Upper lobe of left lung (tissue), 6 donors: ENCODE measurements at regions not wholly inside any gene's neighbourhood (a gene's known extent, or its start where the extent isn't known, plus 50 kb on each side); places are given as distances from the start of the nearest gene placed in this dataset.
A peak's percentile ranks its signal among the peaks of the same experiment; 100 is the strongest.

Experiments
- ATAC-seq, 2 donors: fragments of 200-7000 bp; cut with Tn5 transposase; one replicate each; pipeline ENCODE4 v1.9.1; 2022; ENCODE audit warnings: mild to moderate bottlenecking in 2 of 2, moderate library complexity in 2 of 2; ENCODE audit not compliant: low FRiP score in 2 of 2
- DNase-seq, 2 donors: peaks; one replicate each; pipeline ENCODE4 v3.0.0-alpha.2; 2019 to 2020
- H3K27ac ChIP-seq, 4 donors: fragments of 200-600 bp; sonication (generic); one replicate each; pipeline ENCODE4 v1.5.1; 2016 to 2019
- H3K27me3 ChIP-seq, 4 donors: fragments of 200-600 bp; sonication (generic); one replicate each; pipeline ENCODE4 v1.5.1; 2017 to 2019
- H3K36me3 ChIP-seq, 4 donors: fragments of 200-600 bp; sonication (generic); one replicate each; pipeline ENCODE4 v1.5.1; 2016 to 2019
- H3K4me1 ChIP-seq, 4 donors: fragments of 200-600 bp; sonication (generic); one replicate each; pipeline ENCODE4 v1.5.1; 2018 to 2019
- H3K4me3 ChIP-seq, 4 donors: fragments of 200-600 bp; sonication (generic); one replicate each; pipeline ENCODE4 v1.5.1; 2017 to 2019; ENCODE audit warnings: mild to moderate bottlenecking in 2 of 4, moderate library complexity in 1 of 4
- H3K9me3 ChIP-seq, 4 donors: fragments of 200-600 bp; sonication (generic); one replicate each; pipeline ENCODE4 v1.5.1; 2018 to 2019
- EP300 ChIP-seq, 4 donors: sonication (generic); formaldehyde crosslinking; IDR thresholded peaks; one replicate each; pipeline ENCODE4 v1.5.1; 2017; ENCODE audit warnings: antibody characterized with exemption in 4 of 4, control low read depth in 2 of 4
- POLR2A ChIP-seq, 4 donors: fragments of 450-650 bp; IDR thresholded peaks; one replicate each; pipeline ENCODE4 v1.5.1; 2016 to 2017; ENCODE audit warnings: antibody characterized with exemption in 4 of 4, mild to moderate bottlenecking in 2 of 4
- POLR2AphosphoS5 ChIP-seq, 2 donors: sonication (generic); formaldehyde crosslinking; IDR thresholded peaks; one replicate each; pipeline ENCODE4 v1.5.1; 2017; ENCODE audit warnings: antibody characterized with exemption in 2 of 2
- whole genome bisulfite sequencing, 2 donors: methylation state at CpG; one replicate each; pipeline ENCODE4 v1.1.5; 2017 to 2018; 5-methylcytosine and 5-hydroxymethylcytosine counted together
- TF ChIP-seq, protein P1 (sequence below), 6 experiments: fragments of 450-650 bp in 4 of 6; fragments of 200-600 bp in 2 of 6; sonication (generic) in 2 of 6; IDR thresholded peaks; one replicate each; pipeline ENCODE4 v1.5.1; 2016 to 2019; ENCODE audit warnings: antibody characterized with exemption in 6 of 6
- donor health status: DM: no; HTN: no; CAD: no; lungs with moderate emphysema.
- donor health status: DM: no; HTN: yes; CAD: no; lungs with severe emphysema.

DNA sequence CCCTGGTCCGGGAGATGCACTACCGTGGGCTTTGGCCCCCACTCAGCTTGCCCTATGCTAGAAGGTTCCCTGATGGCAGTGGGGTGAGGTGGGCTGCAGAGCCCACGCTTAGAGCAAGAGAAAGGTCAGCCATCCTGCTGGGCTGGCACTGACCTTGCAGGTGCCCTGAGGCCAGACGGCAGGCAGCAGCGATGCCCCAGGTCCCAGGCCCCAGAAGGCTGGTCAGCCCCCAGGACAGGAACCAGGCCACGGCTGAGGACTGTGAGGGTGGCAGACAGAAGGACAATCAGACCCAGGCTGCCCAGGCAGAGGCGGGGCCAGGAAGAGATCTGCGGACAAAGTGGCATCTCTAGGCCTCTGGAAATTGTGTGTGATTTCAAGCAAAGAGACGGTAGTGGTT lies 231.7 kb downstream of the CTTN start:
- Histone ChIP-seq H3K9me3 (no peaks in the 10 kb centered on the region), H3K4me1 (peaks cover 13 to 17% (median 15%) of the 10 kb centered on the region in 4 donors), H3K27me3 (no peaks in the 10 kb centered on the region), H3K4me3 (no peak overlapping the region), H3K27ac (no peak overlapping the region), H3K36me3 (no peaks in the 10 kb centered on the region)
- TF ChIP-seq, protein P1, sequence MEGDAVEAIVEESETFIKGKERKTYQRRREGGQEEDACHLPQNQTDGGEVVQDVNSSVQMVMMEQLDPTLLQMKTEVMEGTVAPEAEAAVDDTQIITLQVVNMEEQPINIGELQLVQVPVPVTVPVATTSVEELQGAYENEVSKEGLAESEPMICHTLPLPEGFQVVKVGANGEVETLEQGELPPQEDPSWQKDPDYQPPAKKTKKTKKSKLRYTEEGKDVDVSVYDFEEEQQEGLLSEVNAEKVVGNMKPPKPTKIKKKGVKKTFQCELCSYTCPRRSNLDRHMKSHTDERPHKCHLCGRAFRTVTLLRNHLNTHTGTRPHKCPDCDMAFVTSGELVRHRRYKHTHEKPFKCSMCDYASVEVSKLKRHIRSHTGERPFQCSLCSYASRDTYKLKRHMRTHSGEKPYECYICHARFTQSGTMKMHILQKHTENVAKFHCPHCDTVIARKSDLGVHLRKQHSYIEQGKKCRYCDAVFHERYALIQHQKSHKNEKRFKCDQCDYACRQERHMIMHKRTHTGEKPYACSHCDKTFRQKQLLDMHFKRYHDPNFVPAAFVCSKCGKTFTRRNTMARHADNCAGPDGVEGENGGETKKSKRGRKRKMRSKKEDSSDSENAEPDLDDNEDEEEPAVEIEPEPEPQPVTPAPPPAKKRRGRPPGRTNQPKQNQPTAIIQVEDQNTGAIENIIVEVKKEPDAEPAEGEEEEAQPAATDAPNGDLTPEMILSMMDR (IDR thresholded peaks at IDR 0.05): no peak
- TF ChIP-seq POLR2AphosphoS5 (IDR thresholded peaks at IDR 0.05) (no peak), EP300 (IDR thresholded peaks at IDR 0.05) (no peak), POLR2A (IDR thresholded peaks at IDR 0.05) (no peak)
- 95 to 100% methylated on average over 4 to 9 of the region's 9 CpGs for WGBS, 2 donors
- ATAC-seq (no peak), DNase-seq (peak in 1 of 2 donors; percentile 31)

DNA sequence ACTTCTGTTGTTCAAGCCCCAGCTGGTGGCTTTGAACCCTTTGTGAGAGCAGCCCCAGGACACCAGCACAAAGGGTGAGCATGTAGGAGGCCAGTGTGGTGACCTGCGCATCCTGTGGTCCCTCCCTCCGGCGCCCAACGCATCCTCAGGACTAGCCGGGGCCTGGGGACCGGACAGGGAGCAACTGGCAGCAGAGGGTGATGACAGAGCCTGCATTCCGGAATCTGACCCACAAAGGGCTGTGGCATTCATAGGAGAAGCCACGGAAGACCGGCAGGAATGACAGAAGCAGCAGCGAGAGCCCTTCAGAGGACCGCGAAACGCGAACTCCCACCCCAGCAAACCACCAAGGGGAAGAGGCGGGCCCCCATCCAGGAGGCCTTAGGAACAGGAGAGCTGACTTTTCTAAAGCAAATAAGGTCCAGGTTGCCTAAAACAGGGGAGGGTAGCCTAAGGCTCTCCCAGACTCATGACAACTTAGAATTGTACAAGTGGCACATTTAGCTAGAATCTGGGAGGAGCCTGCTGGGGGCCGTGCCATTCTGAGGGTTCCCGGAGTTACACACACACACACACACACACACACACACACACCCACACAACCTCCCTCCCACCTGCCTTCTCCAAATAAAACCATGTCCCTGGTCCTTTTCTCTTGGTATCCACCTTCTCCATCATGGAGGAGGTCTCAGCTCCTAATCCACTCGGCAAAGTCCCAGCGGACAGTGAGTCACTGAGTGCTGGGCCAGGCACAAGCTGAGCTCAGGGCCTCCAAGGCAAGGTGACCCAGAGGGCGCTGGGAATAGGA lies 232.7 kb downstream of the CTTN start:
- Histone ChIP-seq H3K9me3 (no peaks in the 10 kb centered on the region), H3K27ac (no peak overlapping the region), H3K36me3 (no peaks in the 10 kb centered on the region), H3K4me1 (peaks cover 13 to 17% (median 15%) of the 10 kb centered on the region in 4 donors), H3K4me3 (no peak overlapping the region), H3K27me3 (no peaks in the 10 kb centered on the region)
- no peak for ATAC-seq
- TF ChIP-seq POLR2A (IDR thresholded peaks at IDR 0.05): no peak
- TF ChIP-seq, protein P1 (IDR thresholded peaks at IDR 0.05): no peak
- TF ChIP-seq EP300 (IDR thresholded peaks at IDR 0.05): no peak
- TF ChIP-seq POLR2AphosphoS5 (IDR thresholded peaks at IDR 0.05): no peak
- peak in 1 of 2 donors; percentile 45 for DNase-seq
- 89 to 90% methylated on average over 20 of the region's 20 CpGs for WGBS, 2 donors

DNA sequence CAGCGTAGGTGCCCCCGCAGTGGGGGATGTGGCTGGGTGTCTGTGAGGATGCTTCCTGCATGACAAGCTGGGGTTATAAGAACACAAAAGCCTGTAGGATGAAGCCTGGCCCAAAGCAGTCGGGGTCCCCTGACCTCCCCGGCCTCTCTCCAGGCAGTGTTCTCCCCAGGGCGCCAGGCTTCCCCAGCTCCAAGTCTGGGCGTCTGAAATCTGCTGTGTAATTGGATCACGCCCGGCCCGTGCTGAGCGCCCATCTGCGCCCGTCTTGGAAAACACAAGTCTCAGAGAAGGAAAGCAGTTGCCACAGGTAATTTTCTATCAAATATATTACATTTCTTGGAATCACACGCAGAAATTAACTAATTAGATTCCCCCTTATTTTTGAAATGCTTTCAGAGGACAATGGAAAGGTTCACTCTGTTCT lies 233.3 kb downstream of the CTTN start:
- WGBS, 2 donors: 87 to 89% methylated on average over 13 of the region's 13 CpGs
- Histone ChIP-seq H3K4me1 (peaks cover 13 to 17% (median 15%) of the 10 kb centered on the region in 4 donors), H3K4me3 (no peak overlapping the region), H3K36me3 (no peaks in the 10 kb centered on the region), H3K27me3 (no peaks in the 10 kb centered on the region), H3K27ac (no peak overlapping the region), H3K9me3 (no peaks in the 10 kb centered on the region)
- DNase-seq (no peak), ATAC-seq (no peak)
- no peak for TF ChIP-seq EP300 (IDR thresholded peaks at IDR 0.05)
- TF ChIP-seq, protein P1 (IDR thresholded peaks at IDR 0.05): no peak
- no peak for TF ChIP-seq POLR2A (IDR thresholded peaks at IDR 0.05)
- TF ChIP-seq POLR2AphosphoS5 (IDR thresholded peaks at IDR 0.05): no peak

DNA sequence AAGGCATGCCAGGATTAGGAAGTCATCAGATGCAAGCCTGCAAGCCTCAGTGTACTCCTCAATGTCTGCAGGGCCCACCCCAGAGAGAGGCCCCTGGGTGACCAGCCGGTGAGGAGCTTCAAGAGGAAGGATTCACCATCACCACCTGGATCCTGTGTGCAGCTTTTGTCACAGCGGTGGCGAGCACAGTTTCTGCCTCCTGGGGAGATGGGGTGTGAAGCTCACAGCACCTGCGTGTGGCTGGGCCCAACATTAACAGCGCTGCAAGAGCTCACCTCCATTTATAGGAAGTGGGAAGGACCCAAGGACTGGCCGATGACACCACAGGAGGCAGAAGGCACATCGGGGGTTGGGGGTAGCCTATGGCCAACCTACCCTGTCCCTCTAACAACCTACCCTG lies 235.3 kb downstream of the CTTN start:
- Histone ChIP-seq H3K4me3 (no peak overlapping the region), H3K27me3 (no peaks in the 10 kb centered on the region), H3K4me1 (peaks cover 6 to 11% (median 9%) of the 10 kb centered on the region in 4 donors), H3K9me3 (no peaks in the 10 kb centered on the region), H3K36me3 (no peaks in the 10 kb centered on the region), H3K27ac (no peak overlapping the region)
- TF ChIP-seq, protein P1 (IDR thresholded peaks at IDR 0.05): no peak
- no peak for TF ChIP-seq POLR2A (IDR thresholded peaks at IDR 0.05)
- no peak for TF ChIP-seq EP300 (IDR thresholded peaks at IDR 0.05)
- no peak for TF ChIP-seq POLR2AphosphoS5 (IDR thresholded peaks at IDR 0.05)
- ATAC-seq (no peak), DNase-seq (no peak)
- 80 to 82% methylated on average over 1 to 7 of the region's 7 CpGs for WGBS, 2 donors

DNA sequence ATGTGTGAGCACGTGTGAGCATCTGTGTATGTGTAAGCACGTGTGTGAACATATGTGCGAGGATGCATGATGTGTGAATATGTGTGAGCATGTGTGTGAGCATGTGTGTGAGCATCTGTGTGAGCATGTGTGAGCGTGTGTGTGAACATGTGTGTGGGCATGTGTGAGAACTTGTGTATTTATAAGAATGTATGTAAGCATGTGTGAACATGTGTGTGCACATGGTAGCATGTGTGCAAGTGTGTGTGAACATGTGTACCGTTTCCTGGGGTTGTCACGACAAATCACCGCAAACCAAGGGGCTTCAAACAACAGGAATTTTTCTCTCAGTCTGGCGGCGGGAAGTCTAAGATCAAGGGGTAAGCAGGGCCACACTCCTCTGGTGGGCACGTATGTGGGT lies 238.3 kb downstream of the CTTN start:
- Histone ChIP-seq H3K4me1 (no peaks in the 10 kb centered on the region), H3K36me3 (no peaks in the 10 kb centered on the region), H3K9me3 (no peaks in the 10 kb centered on the region), H3K27ac (no peak overlapping the region), H3K4me3 (no peak overlapping the region), H3K27me3 (no peaks in the 10 kb centered on the region)
- no peak for DNase-seq
- no peak for ATAC-seq
- no peak for TF ChIP-seq POLR2AphosphoS5 (IDR thresholded peaks at IDR 0.05)
- no peak for TF ChIP-seq POLR2A (IDR thresholded peaks at IDR 0.05)
- TF ChIP-seq EP300 (IDR thresholded peaks at IDR 0.05): no peak
- TF ChIP-seq, protein P1 (IDR thresholded peaks at IDR 0.05): no peak
- 91 to 95% methylated on average over 10 of the region's 10 CpGs for WGBS, 2 donors
